IMR-90 (cell line): ENCODE measurements at regions not wholly inside any gene's neighbourhood (a gene's known extent, or its start where the extent isn't known, plus 50 kb on each side); places are given as distances from the start of the nearest gene placed in this dataset.

Source experiments
- ATAC-seq: fragments of 200-7000 bp; cut with Tn5 transposase; 2 replicates; pipeline ENCODE4 v1.9.1; 2020; ENCODE audit warnings: low read depth, mild to moderate bottlenecking, moderate library complexity
- BruUV-seq: library from RNA; stranded (reverse); fragments of 400-500 nt; replicated peaks from 2 replicates; lab custom pipeline; 2021; lab: Mats Ljungman, UMichigan
- CTCF ChIA-PET: fragments of 300-600 bp; formaldehyde crosslinking; extraction: SDS; loops from one replicate; lab custom pipeline; 2021; ENCODE audit warnings: antibody characterized with exemption; lab: Yijun Ruan, JAX
- POLR2A ChIA-PET: fragments of 300-600 bp; sonication (Branson Sonifier 250); formaldehyde crosslinking; loops from one replicate; lab custom pipeline; 2022; ENCODE audit warnings: antibody characterized with exemption; ENCODE audit not compliant: unreplicated experiment; lab: Charles Lee
- DNase-seq: peaks from one replicate; pipeline ENCODE4 v3.0.0; 2013
- H2AFZ ChIP-seq: replicated peaks from 2 replicates; pipeline ENCODE3; 2013; ENCODE audit warnings: low read length, mild to moderate bottlenecking; ENCODE audit not compliant: poor library complexity
- H2AK5ac ChIP-seq: 2 replicates; pipeline ENCODE4 v1.6.1; 2013; ENCODE audit warnings: low read depth, low read length, inconsistent platforms
- H2AK9ac ChIP-seq: replicated peaks from 2 replicates; pipeline ENCODE3; 2013; ENCODE audit warnings: mild to moderate bottlenecking, low read depth, low read length, moderate library complexity; ENCODE audit not compliant: poor library complexity
- H2BK120ac ChIP-seq: 2 replicates; pipeline ENCODE4 v1.6.1; 2013; ENCODE audit warnings: low read depth, low read length, inconsistent platforms
- H2BK15ac ChIP-seq: 3 replicates; pipeline ENCODE4 v1.6.1; 2013; ENCODE audit warnings: low read depth, low read length, inconsistent platforms
- H2BK20ac ChIP-seq: 2 replicates; pipeline ENCODE4 v1.6.1; 2013; ENCODE audit warnings: low read depth, mild to moderate bottlenecking, inconsistent platforms, low read length, moderate library complexity
- H2BK5ac ChIP-seq: 2 replicates; pipeline ENCODE4 v1.6.1; 2013; ENCODE audit warnings: mild to moderate bottlenecking, low read depth, low read length, inconsistent platforms; ENCODE audit not compliant: poor library complexity, severe bottlenecking
- H3K14ac ChIP-seq: replicated peaks from 2 replicates; pipeline ENCODE4 v1.6.1; 2013; ENCODE audit warnings: low read depth, low read length, inconsistent platforms
- H3K18ac ChIP-seq: 2 replicates; pipeline ENCODE4 v1.6.1; 2013; ENCODE audit warnings: low read depth, low read length, control low read depth
- H3K23ac ChIP-seq: 2 replicates; pipeline ENCODE4 v1.6.1; 2013; ENCODE audit warnings: low read depth, low read length, inconsistent platforms
- H3K27ac ChIP-seq: 2 replicates; pipeline ENCODE4 v1.5.1; 2013; ENCODE audit warnings: mild to moderate bottlenecking, control low read depth, low read length; ENCODE audit not compliant: insufficient read depth
- H3K27me3 ChIP-seq: 2 replicates; pipeline ENCODE4 v1.6.1; 2013; ENCODE audit warnings: low read length; ENCODE audit not compliant: control insufficient read depth, insufficient read depth
- H3K36me3 ChIP-seq: 2 replicates; pipeline ENCODE4 v1.6.1; 2013; ENCODE audit warnings: low read length, mixed read lengths; ENCODE audit not compliant: control insufficient read depth, insufficient read depth
- H3K4ac ChIP-seq: 2 replicates; pipeline ENCODE4 v1.6.1; 2013; ENCODE audit warnings: low read depth, low read length, inconsistent platforms
- H3K4me1 ChIP-seq: 2 replicates; pipeline ENCODE4 v1.6.1; 2013; ENCODE audit warnings: low read length, mixed read lengths; ENCODE audit not compliant: control insufficient read depth, insufficient read depth
- H3K4me2 ChIP-seq: 2 replicates; pipeline ENCODE4 v1.6.1; 2013; ENCODE audit warnings: low read depth, mild to moderate bottlenecking, control low read depth, low read length, moderate library complexity
- H3K4me3 ChIP-seq: 2 replicates; pipeline ENCODE4 v1.5.1; 2013; ENCODE audit warnings: low read depth, mild to moderate bottlenecking, control low read depth, low read length, moderate library complexity; ENCODE audit not compliant: insufficient read depth
- H3K56ac ChIP-seq: 2 replicates; pipeline ENCODE4 v1.6.1; 2013; ENCODE audit warnings: low read length, inconsistent platforms; ENCODE audit not compliant: insufficient read depth; ENCODE audit errors: extremely low read depth
- H3K79me1 ChIP-seq, 2 experiments: 2 replicates each; pipeline ENCODE4 v1.6.1; 2013; ENCODE audit warnings: low read length in 2 of 2, inconsistent platforms in 1 of 2, low read depth in 1 of 2
- H3K9ac ChIP-seq: 2 replicates; pipeline ENCODE4 v1.6.1; 2013; ENCODE audit warnings: low read depth, low read length, control low read depth
- H3K9me1 ChIP-seq: 2 replicates; pipeline ENCODE4 v1.6.1; 2013; ENCODE audit warnings: low read length, inconsistent platforms; ENCODE audit not compliant: insufficient read depth
- H3K9me3 ChIP-seq: 2 replicates; pipeline ENCODE4 v1.6.1; 2013; ENCODE audit warnings: low read length; ENCODE audit not compliant: control insufficient read depth, insufficient read depth
- H4K20me1 ChIP-seq: 2 replicates; pipeline ENCODE4 v1.6.1; 2013; ENCODE audit warnings: low read length, inconsistent platforms; ENCODE audit not compliant: insufficient read depth
- H4K5ac ChIP-seq: 2 replicates; pipeline ENCODE4 v1.6.1; 2013; ENCODE audit warnings: mild to moderate bottlenecking, low read depth, low read length, control low read depth
- H4K8ac ChIP-seq, 2 experiments: 2 replicates each; pipeline ENCODE4 v1.6.1; 2013; ENCODE audit warnings: low read depth in 2 of 2, low read length in 2 of 2, control low read depth in 1 of 2, inconsistent platforms in 1 of 2
- H4K91ac ChIP-seq: 2 replicates; pipeline ENCODE4 v1.6.1; 2013; ENCODE audit warnings: low read depth, low read length, inconsistent platforms; ENCODE audit not compliant: insufficient read depth
- BHLHE40 ChIP-seq: fragments of 150-350 bp; IDR thresholded peaks from 2 replicates; pipeline ENCODE4 v1.6.1; 2016; ENCODE audit warnings: mild to moderate bottlenecking, low read depth, low read length
- CEBPB ChIP-seq: IDR thresholded peaks from 2 replicates; pipeline ENCODE4 v1.6.1; 2012; ENCODE audit warnings: low read depth, low read length, improper control_type of control experiment
- CHD1 ChIP-seq: IDR thresholded peaks from 2 replicates; pipeline ENCODE4 v1.6.1; 2012; ENCODE audit warnings: low read depth, low read length, improper control_type of control experiment
- FOS ChIP-seq: fragments of 150-350 bp; IDR thresholded peaks from 2 replicates; pipeline ENCODE4 v1.6.1; 2016; ENCODE audit warnings: low read depth, low read length
- MAFK ChIP-seq: IDR thresholded peaks from 2 replicates; pipeline ENCODE4 v1.6.1; 2012; ENCODE audit warnings: low read depth, low read length, improper control_type of control experiment
- MAZ ChIP-seq: IDR thresholded peaks from 2 replicates; pipeline ENCODE4 v1.6.1; 2012; ENCODE audit warnings: low read depth, mild to moderate bottlenecking, low read length, improper control_type of control experiment, moderate library complexity, borderline replicate concordance
- MXI1 ChIP-seq: IDR thresholded peaks from 2 replicates; pipeline ENCODE4 v1.6.1; 2012; ENCODE audit warnings: low read depth, mild to moderate bottlenecking, low read length, moderate library complexity, borderline replicate concordance
- NFE2L2 ChIP-seq: fragments of 150-350 bp; IDR thresholded peaks from 2 replicates; pipeline ENCODE4 v1.6.1; 2016; ENCODE audit warnings: low read depth, mild to moderate bottlenecking, low read length
- POLR2A ChIP-seq: IDR thresholded peaks from 2 replicates; pipeline ENCODE4 v1.6.1; 2012; ENCODE audit warnings: mild to moderate bottlenecking, low read depth, low read length
- RAD21 ChIP-seq: IDR thresholded peaks from 2 replicates; pipeline ENCODE4 v1.6.1; 2012; ENCODE audit warnings: low read length, improper control_type of control experiment
- RCOR1 ChIP-seq: IDR thresholded peaks from 2 replicates; pipeline ENCODE4 v1.6.1; 2012; ENCODE audit warnings: mild to moderate bottlenecking, low read length, improper control_type of control experiment; ENCODE audit not compliant: insufficient replicate concordance
- RFX5 ChIP-seq: IDR thresholded peaks from 2 replicates; pipeline ENCODE4 v1.8.0; 2012; ENCODE audit warnings: low read depth, mild to moderate bottlenecking, low read length, moderate library complexity
- SMC3 ChIP-seq: fragments of 150-350 bp; IDR thresholded peaks from 2 replicates; pipeline ENCODE4 v1.6.1; 2016; ENCODE audit warnings: low read depth, mild to moderate bottlenecking, antibody characterized with exemption, low read length, moderate library complexity
- WGBS, 2 experiments: methylation state at CpG; one replicate each; pipeline versions ENCODE4 v1.1.5 to v1.1.7; 2013; ENCODE audit warnings: missing lambda C conversion rate in 2 of 2; ENCODE audit not compliant: insufficient read length in 1 of 2; ENCODE audit errors: extremely low coverage in 2 of 2; 5-methylcytosine and 5-hydroxymethylcytosine counted together
- dilution Hi-C: fragments of 300-500 bp; cut with HindIII; formaldehyde crosslinking; loops from one replicate; pipeline ENCODE4 v1.14.3; 2018; ENCODE audit warnings: low sequenced_read_pairs; ENCODE audit not compliant: unreplicated experiment
- in situ Hi-C: fragments of 300-500 bp; cut with MboI; formaldehyde crosslinking; loops from 3 replicates; pipeline ENCODE4 v1.14.3; 2019; ENCODE audit warnings: low sequenced_read_pairs, inconsistent platforms, mixed read lengths
- intact Hi-C: fragments of 100-400 bp; cut with micrococcal nuclease; formaldehyde crosslinking; loops from 2 replicates; pipeline ENCODE4 v1.10.0; 2022
- TF ChIP-seq, protein P1 (sequence below): fragments of 150-350 bp; IDR thresholded peaks from 2 replicates; pipeline ENCODE4 v1.6.1; 2016; ENCODE audit warnings: low read depth, mild to moderate bottlenecking, low read length, moderate library complexity, borderline replicate concordance
- TF ChIP-seq, protein P2 (sequence below): conservative IDR thresholded peaks from 2 replicates; pipeline ENCODE4 v1.5.1; 2012; ENCODE audit warnings: mild to moderate bottlenecking, low read depth, low read length, improper control_type of control experiment
- TF ChIP-seq, protein P3 (sequence below): fragments of 150-350 bp; IDR thresholded peaks from 2 replicates; pipeline ENCODE4 v1.6.1; 2017; ENCODE audit warnings: mild to moderate bottlenecking, antibody characterized with exemption, low read length, low read depth

DNA sequence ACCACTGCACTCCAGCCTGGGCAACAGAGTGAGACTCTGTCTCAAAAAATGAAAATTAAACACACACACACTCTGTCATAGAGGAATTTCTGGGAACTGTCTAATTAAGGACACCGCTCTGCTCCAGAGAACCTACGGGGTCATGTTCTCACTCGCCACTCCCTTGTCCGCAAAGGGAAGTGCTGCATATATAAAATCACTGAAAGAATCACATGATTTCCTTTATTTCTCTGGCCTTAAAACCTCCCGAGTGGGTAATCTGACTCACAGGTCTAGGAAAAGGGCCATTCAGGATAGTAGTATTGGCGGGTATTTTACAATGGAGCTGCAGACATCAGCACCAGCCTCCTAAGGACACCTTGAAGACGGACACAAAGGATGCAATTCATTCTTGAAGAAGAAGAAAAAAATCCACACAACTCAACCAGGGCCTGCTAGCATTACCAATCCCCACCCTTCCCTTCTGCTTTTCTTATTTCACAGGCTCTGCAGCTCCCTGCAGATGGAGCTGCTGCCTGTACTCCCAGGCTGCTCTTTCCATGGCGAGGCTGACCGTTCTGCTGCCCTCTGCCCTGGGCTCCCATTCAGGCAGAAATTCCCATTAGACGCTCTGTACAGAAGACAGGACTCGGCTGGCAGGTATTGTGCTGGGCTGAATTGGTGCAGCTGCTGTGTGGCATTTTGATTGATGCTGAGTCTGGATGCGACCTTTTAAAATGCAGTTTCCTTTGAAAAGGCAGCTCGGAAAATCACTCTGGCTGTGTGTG, 53.3 kb upstream of the FAM89A start:
- Histone ChIP-seq H4K5ac (no peak overlapping the region), H3K9me1 (no peaks in the 10 kb centered on the region), H2BK15ac (no peak overlapping the region), H3K79me1 (no peaks in the 10 kb centered on the region), H2AFZ (no peak overlapping the region), H3K9ac (no peak overlapping the region), H2AK5ac (no peak overlapping the region), H3K9me3 (no peaks in the 10 kb centered on the region), H4K91ac (no peak overlapping the region), H3K56ac (no peak overlapping the region), H2AK9ac (no peak overlapping the region), H3K18ac (no peak overlapping the region), H2BK5ac (no peak overlapping the region), H3K4me2 (no peak overlapping the region), H3K36me3 (no peaks in the 10 kb centered on the region), H4K20me1 (no peaks in the 10 kb centered on the region), H3K4me3 (no peak overlapping the region), H3K23ac (no peak overlapping the region), H3K4me1 (no peaks in the 10 kb centered on the region), H2BK20ac (no peak overlapping the region), H3K27me3 (peaks cover 17% of the 10 kb centered on the region), H4K8ac (no peak overlapping the region), H2BK120ac (no peak overlapping the region), H3K27ac (no peak overlapping the region), H3K14ac (no peak overlapping the region), H3K4ac (no peak overlapping the region)
- no peak for TF ChIP-seq SMC3
- TF ChIP-seq POLR2A, result no peak
- TF ChIP-seq CEBPB, result no peak
- no peak for TF ChIP-seq NFE2L2
- no peak for TF ChIP-seq CHD1
- no peak for TF ChIP-seq RCOR1
- no peak for TF ChIP-seq MAZ
- TF ChIP-seq, protein P1, sequence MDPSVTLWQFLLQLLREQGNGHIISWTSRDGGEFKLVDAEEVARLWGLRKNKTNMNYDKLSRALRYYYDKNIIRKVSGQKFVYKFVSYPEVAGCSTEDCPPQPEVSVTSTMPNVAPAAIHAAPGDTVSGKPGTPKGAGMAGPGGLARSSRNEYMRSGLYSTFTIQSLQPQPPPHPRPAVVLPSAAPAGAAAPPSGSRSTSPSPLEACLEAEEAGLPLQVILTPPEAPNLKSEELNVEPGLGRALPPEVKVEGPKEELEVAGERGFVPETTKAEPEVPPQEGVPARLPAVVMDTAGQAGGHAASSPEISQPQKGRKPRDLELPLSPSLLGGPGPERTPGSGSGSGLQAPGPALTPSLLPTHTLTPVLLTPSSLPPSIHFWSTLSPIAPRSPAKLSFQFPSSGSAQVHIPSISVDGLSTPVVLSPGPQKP, result no peak
- TF ChIP-seq, protein P2, sequence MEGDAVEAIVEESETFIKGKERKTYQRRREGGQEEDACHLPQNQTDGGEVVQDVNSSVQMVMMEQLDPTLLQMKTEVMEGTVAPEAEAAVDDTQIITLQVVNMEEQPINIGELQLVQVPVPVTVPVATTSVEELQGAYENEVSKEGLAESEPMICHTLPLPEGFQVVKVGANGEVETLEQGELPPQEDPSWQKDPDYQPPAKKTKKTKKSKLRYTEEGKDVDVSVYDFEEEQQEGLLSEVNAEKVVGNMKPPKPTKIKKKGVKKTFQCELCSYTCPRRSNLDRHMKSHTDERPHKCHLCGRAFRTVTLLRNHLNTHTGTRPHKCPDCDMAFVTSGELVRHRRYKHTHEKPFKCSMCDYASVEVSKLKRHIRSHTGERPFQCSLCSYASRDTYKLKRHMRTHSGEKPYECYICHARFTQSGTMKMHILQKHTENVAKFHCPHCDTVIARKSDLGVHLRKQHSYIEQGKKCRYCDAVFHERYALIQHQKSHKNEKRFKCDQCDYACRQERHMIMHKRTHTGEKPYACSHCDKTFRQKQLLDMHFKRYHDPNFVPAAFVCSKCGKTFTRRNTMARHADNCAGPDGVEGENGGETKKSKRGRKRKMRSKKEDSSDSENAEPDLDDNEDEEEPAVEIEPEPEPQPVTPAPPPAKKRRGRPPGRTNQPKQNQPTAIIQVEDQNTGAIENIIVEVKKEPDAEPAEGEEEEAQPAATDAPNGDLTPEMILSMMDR, result no peak
- no peak for TF ChIP-seq MXI1
- TF ChIP-seq, protein P3, sequence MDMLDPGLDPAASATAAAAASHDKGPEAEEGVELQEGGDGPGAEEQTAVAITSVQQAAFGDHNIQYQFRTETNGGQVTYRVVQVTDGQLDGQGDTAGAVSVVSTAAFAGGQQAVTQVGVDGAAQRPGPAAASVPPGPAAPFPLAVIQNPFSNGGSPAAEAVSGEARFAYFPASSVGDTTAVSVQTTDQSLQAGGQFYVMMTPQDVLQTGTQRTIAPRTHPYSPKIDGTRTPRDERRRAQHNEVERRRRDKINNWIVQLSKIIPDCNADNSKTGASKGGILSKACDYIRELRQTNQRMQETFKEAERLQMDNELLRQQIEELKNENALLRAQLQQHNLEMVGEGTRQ, result no peak
- TF ChIP-seq MAFK, result no peak
- TF ChIP-seq RFX5, result no peak
- no peak for TF ChIP-seq RAD21
- TF ChIP-seq FOS, result no peak
- TF ChIP-seq BHLHE40, result no peak
- DNase-seq (no peak), ATAC-seq (no peak)
- WGBS, 2 experiments, result no CpG with 5 or more reads among the region's 13 CpGs
- CTCF ChIA-PET, result interaction anchor here (0.5 to 1.5 kb wide), 3 partner anchors 13 to 44 kb away, joined by 3 read pairs; no protein-coding TSS in a partner anchor
- BruUV-seq, result no TSS peak
- in situ Hi-C loops, result no loop called here
- POLR2A ChIA-PET, result no interaction called here
- intact Hi-C loops, result loop anchor here (1.0 kb wide), 1 partner anchor 118 kb away; no protein-coding TSS in a partner anchor
- dilution Hi-C loops, result no loop called here
